Sigmoid colon (tissue), 6 donors: ENCODE measurements at regions not wholly inside any gene's neighbourhood (a gene's known extent, or its start where the extent isn't known, plus 50 kb on each side); places are given as distances from the start of the nearest gene placed in this dataset.

ENCODE experiments used
- DNase-seq: peaks from one replicate; pipeline ENCODE4 v3.0.0-alpha.2; 2019
- H3K27ac ChIP-seq, 4 donors: fragments of 200-600 bp; sonication (generic); one replicate each; pipeline ENCODE4 v1.5.1; 2016 to 2019; ENCODE audit warnings: mild to moderate bottlenecking in 1 of 4
- H3K27me3 ChIP-seq, 3 donors: fragments of 200-600 bp; sonication (generic); one replicate each; pipeline ENCODE4 v1.5.1; 2019; ENCODE audit warnings: mild to moderate bottlenecking in 1 of 3
- H3K36me3 ChIP-seq, 4 donors: fragments of 200-600 bp; sonication (generic); one replicate each; pipeline ENCODE4 v1.5.1; 2016 to 2019
- H3K4me1 ChIP-seq, 4 donors: fragments of 200-600 bp; sonication (generic); one replicate each; pipeline ENCODE4 v1.5.1; 2017 to 2019
- H3K4me3 ChIP-seq, 4 donors: fragments of 200-600 bp; sonication (generic); one replicate each; pipeline ENCODE4 v1.5.1; 2017 to 2019; ENCODE audit warnings: mild to moderate bottlenecking in 2 of 4, moderate library complexity in 1 of 4
- H3K9me3 ChIP-seq, 4 donors: fragments of 200-600 bp in 3 of 4; sonication (generic) in 3 of 4; one replicate each; pipeline versions ENCODE4 v1.5.1 to v1.6.1; 2013 to 2019
- EP300 ChIP-seq, 4 donors: sonication (generic); formaldehyde crosslinking; IDR thresholded peaks; one replicate each; pipeline ENCODE4 v1.6.1; 2017; ENCODE audit warnings: antibody characterized with exemption in 4 of 4
- POLR2A ChIP-seq, 2 donors: fragments of 450-650 bp; IDR thresholded peaks; one replicate each; pipeline ENCODE4 v1.6.1; 2016; ENCODE audit warnings: antibody characterized with exemption in 2 of 2, mild to moderate bottlenecking in 2 of 2, moderate library complexity in 2 of 2
- POLR2AphosphoS5 ChIP-seq, 4 donors: sonication (generic); formaldehyde crosslinking; IDR thresholded peaks; one replicate each; pipeline ENCODE4 v1.6.1; 2017; ENCODE audit warnings: antibody characterized with exemption in 4 of 4
- WGBS, 2 donors: extraction: QIAGEN DNeasy Blood & Tissue Kit; methylation state at CpG; one replicate each; pipeline ENCODE4 v1.1.7; 2013; 5-methylcytosine and 5-hydroxymethylcytosine counted together
- intact Hi-C: fragments of 100-400 bp; cut with DNase I; formaldehyde crosslinking; loops from one replicate; pipeline ENCODE4 v1.15.1; 2023
- TF ChIP-seq, protein P1 (sequence below), 4 experiments: fragments of 450-650 bp in 3 of 4; fragments of 200-600 bp in 1 of 4; IDR thresholded peaks; one replicate each; pipeline ENCODE4 v1.5.1; 2016 to 2019; ENCODE audit warnings: antibody characterized with exemption in 4 of 4, mild to moderate bottlenecking in 3 of 4, moderate library complexity in 2 of 4
- donor health status: healthy with polysubstance abuse.
- donor health status: healthy.

DNA sequence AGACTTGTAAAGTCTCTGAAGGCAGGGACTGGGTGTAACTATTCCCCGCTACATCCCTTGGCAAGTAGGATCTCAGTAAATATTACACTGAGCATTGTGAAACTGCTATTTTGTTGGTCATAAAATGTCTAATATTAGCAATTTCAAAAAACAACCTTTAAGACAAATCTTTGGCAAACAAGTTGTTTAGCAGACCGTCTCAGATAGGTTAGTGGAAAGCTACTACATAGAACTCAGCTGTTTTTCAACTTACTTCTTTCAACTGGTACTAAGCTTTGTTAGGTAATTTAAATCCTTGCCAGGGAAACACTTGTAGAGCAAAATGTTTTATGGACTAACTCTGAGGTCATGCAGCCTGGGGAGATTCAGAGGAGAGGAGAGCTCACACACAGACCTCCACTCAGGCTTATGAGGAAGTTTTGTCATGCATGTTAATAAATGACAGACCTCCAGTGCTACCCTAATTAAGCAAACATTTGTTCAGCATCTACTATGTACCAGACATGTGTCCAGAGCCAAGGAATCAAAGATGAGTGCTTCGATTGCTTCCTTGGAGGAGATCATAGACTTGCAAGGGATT lies 61.6 kb upstream of the STAC start:
- Histone ChIP-seq H3K4me3 (no peak overlapping the region), H3K27ac (peak overlapping the region in 1 of 4 donors; percentile 37), H3K4me1 (peaks cover 0 to 20% (median 6%) of the 10 kb centered on the region in 4 donors), H3K27me3 (no peaks in the 10 kb centered on the region), H3K9me3 (no peaks in the 10 kb centered on the region), H3K36me3 (no peaks in the 10 kb centered on the region)
- TF ChIP-seq POLR2AphosphoS5 (IDR thresholded peaks at IDR 0.05): peak in 2 of 4 donors; percentile 11 to 26
- TF ChIP-seq, protein P1, sequence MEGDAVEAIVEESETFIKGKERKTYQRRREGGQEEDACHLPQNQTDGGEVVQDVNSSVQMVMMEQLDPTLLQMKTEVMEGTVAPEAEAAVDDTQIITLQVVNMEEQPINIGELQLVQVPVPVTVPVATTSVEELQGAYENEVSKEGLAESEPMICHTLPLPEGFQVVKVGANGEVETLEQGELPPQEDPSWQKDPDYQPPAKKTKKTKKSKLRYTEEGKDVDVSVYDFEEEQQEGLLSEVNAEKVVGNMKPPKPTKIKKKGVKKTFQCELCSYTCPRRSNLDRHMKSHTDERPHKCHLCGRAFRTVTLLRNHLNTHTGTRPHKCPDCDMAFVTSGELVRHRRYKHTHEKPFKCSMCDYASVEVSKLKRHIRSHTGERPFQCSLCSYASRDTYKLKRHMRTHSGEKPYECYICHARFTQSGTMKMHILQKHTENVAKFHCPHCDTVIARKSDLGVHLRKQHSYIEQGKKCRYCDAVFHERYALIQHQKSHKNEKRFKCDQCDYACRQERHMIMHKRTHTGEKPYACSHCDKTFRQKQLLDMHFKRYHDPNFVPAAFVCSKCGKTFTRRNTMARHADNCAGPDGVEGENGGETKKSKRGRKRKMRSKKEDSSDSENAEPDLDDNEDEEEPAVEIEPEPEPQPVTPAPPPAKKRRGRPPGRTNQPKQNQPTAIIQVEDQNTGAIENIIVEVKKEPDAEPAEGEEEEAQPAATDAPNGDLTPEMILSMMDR (IDR thresholded peaks at IDR 0.05): no peak
- peak in 1 of 4 donors; percentile 9 for TF ChIP-seq EP300 (IDR thresholded peaks at IDR 0.05)
- no peak for TF ChIP-seq POLR2A (IDR thresholded peaks at IDR 0.05)
- DNase-seq: no peak
- WGBS, 2 donors: 38 to 65% methylated on average over 3 of the region's 3 CpGs
- intact Hi-C loops: no loop called here

DNA sequence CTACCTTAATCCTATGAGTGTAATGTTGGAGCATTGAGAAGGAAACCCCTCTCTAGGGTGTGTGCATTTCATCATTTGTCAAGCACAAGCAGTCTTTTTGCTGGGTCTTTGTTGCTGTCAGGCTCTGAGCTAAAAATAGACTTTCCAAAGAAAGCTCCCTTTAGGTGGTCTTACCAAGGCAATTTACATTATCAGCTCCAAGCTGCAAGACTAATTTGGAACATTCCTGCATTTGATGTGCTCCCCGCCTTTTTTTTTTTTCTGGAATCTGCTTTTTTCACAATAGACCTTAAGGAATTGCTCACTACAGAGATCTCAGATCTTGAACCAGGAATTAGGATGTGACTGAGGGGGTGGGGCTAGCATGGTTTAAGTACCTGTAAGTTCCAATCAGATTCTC lies 60.6 kb upstream of the STAC start:
- intact Hi-C loops: no loop called here
- H3K4me1 ChIP-seq: peaks cover 0 to 20% (median 6%) of the 10 kb centered on the region in 4 donors
- WGBS, 2 donors: 77 to 89% methylated on average over 1 of the region's 1 CpG
- H3K9me3 ChIP-seq: no peaks in the 10 kb centered on the region
- TF ChIP-seq, protein P1 (IDR thresholded peaks at IDR 0.05): no peak
- TF ChIP-seq POLR2A (IDR thresholded peaks at IDR 0.05) (no peak), EP300 (IDR thresholded peaks at IDR 0.05) (no peak), POLR2AphosphoS5 (IDR thresholded peaks at IDR 0.05) (no peak)
- no peaks in the 10 kb centered on the region for H3K36me3 ChIP-seq
- no peak for DNase-seq
- no peak overlapping the region for H3K4me3 ChIP-seq
- H3K27me3 ChIP-seq: no peaks in the 10 kb centered on the region
- no peak overlapping the region for H3K27ac ChIP-seq
